MCF 10A (cell line): ENCODE measurements at regions not wholly inside any gene's neighbourhood (a gene's known extent, or its start where the extent isn't known, plus 50 kb on each side); places are given as distances from the start of the nearest gene placed in this dataset.
A peak's percentile ranks its signal among the peaks of the same experiment; 100 is the strongest.
"Not testable (repeated sequence)": the region's sequence is repeated elsewhere in the genome, so short reads cannot be mapped to it uniquely, and the experiment has no call there.

Source experiments
- BruUV-seq: library from RNA; stranded (reverse); fragments of 400-500 nt; replicated peaks from 2 replicates; lab custom pipeline; 2021; lab: Mats Ljungman, UMichigan
- CTCF ChIA-PET: fragments of 300-600 bp; sonication (Branson Sonifier 250); formaldehyde crosslinking; extraction: SDS; loops from one replicate; lab custom pipeline; 2021; ENCODE audit warnings: antibody characterized with exemption, inconsistent platforms; lab: Yijun Ruan, JAX
- POLR2A ChIA-PET: fragments of 300-600, 350-650 bp; sonication (Branson Sonifier 250); formaldehyde crosslinking; extraction: SDS; loops from one replicate; lab custom pipeline; 2020; ENCODE audit warnings: antibody characterized with exemption, inconsistent platforms; lab: Yijun Ruan, JAX
- DNase-seq: peaks from one replicate; pipeline ENCODE4 v3.0.0-alpha.2; 2018; ENCODE audit not compliant: unreplicated experiment
- H3K27ac Mint-ChIP-seq: one replicate; pipeline ENCODE4 v1.8.0; 2022; ENCODE audit warnings: mild to moderate bottlenecking, low read depth, mixed read lengths; ENCODE audit not compliant: unreplicated experiment
- H3K27me3 Mint-ChIP-seq: one replicate; pipeline ENCODE4 v1.8.0; 2022; ENCODE audit warnings: mixed read lengths; ENCODE audit not compliant: insufficient read depth, unreplicated experiment
- H3K36me3 Mint-ChIP-seq: one replicate; pipeline ENCODE4 v1.8.0; 2022; ENCODE audit warnings: mild to moderate bottlenecking, moderate library complexity, mixed read lengths; ENCODE audit not compliant: insufficient read depth, unreplicated experiment
- H3K4me1 Mint-ChIP-seq: one replicate; pipeline ENCODE4 v1.8.0; 2022; ENCODE audit warnings: mixed read lengths; ENCODE audit not compliant: insufficient read depth, unreplicated experiment
- H3K4me3 Mint-ChIP-seq: one replicate; pipeline ENCODE4 v1.8.0; 2022; ENCODE audit warnings: mild to moderate bottlenecking, moderate library complexity, mixed read lengths; ENCODE audit not compliant: unreplicated experiment
- H3K9me3 Mint-ChIP-seq: one replicate; pipeline ENCODE4 v1.8.0; 2022; ENCODE audit warnings: mixed read lengths; ENCODE audit not compliant: unreplicated experiment
- intact Hi-C: fragments of 100-400 bp; cut with micrococcal nuclease; formaldehyde crosslinking; loops from 2 replicates; pipeline ENCODE4 v1.14.1; 2022
- TF ChIP-seq, protein P1 (sequence below): fragments of 200-600 bp; IDR thresholded peaks from one replicate; pipeline ENCODE4 v1.8.0; 2022; ENCODE audit warnings: antibody characterized with exemption, mild to moderate bottlenecking; ENCODE audit not compliant: unreplicated experiment

DNA sequence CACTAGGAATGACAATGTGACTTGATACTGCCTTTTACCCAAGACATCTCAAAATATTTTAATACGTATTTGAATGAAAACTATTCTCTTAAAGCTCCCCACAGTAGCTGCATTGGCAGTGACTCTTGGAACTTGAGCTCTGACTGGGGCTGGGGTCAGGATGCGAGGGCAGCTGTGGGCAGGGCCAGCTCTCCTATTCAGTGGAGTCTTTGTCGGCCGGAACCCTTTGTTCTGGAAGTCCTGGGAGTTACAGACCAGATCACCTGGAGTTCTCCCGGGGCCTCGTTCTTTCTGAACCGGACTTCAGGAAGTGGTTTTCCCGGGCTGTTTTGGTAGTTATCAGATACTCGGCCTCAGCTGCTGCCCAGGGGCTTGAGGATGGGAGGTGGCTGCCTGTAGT lies 84.9 kb downstream of the NPIPB11 start:
- Mint-ChIP-seq H3K4me1 (no peaks in the 10 kb centered on the region), H3K9me3 (no peaks in the 10 kb centered on the region), H3K27ac (no peak overlapping the region), H3K27me3 (peaks cover 12% of the 10 kb centered on the region), H3K36me3 (no peaks in the 10 kb centered on the region), H3K4me3 (no peak overlapping the region)
- ChIA-PET POLR2A (no interaction called here), CTCF (no interaction called here)
- intact Hi-C loops = no loop called here
- TF ChIP-seq, protein P1, sequence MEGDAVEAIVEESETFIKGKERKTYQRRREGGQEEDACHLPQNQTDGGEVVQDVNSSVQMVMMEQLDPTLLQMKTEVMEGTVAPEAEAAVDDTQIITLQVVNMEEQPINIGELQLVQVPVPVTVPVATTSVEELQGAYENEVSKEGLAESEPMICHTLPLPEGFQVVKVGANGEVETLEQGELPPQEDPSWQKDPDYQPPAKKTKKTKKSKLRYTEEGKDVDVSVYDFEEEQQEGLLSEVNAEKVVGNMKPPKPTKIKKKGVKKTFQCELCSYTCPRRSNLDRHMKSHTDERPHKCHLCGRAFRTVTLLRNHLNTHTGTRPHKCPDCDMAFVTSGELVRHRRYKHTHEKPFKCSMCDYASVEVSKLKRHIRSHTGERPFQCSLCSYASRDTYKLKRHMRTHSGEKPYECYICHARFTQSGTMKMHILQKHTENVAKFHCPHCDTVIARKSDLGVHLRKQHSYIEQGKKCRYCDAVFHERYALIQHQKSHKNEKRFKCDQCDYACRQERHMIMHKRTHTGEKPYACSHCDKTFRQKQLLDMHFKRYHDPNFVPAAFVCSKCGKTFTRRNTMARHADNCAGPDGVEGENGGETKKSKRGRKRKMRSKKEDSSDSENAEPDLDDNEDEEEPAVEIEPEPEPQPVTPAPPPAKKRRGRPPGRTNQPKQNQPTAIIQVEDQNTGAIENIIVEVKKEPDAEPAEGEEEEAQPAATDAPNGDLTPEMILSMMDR = no peak
- DNase-seq = no peak
- BruUV-seq = no TSS peak

DNA sequence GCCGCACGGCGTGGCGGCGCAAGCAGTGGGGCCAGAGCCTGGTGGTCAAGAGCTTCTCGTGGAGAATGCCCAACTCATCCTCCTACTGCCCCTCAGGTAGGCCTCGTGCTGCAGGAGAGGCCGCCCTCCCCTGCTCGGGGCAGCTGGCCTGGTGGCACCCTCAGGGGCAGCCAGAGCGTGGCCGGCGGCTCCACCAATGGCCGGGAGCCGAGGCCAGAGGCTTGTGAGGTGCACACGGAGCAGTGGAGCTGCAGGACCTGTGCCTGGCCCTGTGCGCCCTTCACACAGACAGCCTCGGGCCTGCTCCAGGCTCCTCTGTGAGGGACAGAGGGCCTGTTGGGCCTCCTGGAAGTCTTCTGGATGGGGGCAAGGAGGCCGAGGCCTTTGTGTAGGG lies 85.5 kb downstream of the NPIPB11 start:
- Mint-ChIP-seq H3K27me3 (peaks cover 12% of the 10 kb centered on the region), H3K9me3 (no peaks in the 10 kb centered on the region), H3K36me3 (no peaks in the 10 kb centered on the region), H3K4me3 (no peak overlapping the region), H3K4me1 (no peaks in the 10 kb centered on the region), H3K27ac (no peak overlapping the region)
- no TSS peak for BruUV-seq
- ChIA-PET CTCF (no interaction called here), POLR2A (no interaction called here)
- TF ChIP-seq, protein P1 = no peak
- no peak for DNase-seq
- intact Hi-C loops = no loop called here

DNA sequence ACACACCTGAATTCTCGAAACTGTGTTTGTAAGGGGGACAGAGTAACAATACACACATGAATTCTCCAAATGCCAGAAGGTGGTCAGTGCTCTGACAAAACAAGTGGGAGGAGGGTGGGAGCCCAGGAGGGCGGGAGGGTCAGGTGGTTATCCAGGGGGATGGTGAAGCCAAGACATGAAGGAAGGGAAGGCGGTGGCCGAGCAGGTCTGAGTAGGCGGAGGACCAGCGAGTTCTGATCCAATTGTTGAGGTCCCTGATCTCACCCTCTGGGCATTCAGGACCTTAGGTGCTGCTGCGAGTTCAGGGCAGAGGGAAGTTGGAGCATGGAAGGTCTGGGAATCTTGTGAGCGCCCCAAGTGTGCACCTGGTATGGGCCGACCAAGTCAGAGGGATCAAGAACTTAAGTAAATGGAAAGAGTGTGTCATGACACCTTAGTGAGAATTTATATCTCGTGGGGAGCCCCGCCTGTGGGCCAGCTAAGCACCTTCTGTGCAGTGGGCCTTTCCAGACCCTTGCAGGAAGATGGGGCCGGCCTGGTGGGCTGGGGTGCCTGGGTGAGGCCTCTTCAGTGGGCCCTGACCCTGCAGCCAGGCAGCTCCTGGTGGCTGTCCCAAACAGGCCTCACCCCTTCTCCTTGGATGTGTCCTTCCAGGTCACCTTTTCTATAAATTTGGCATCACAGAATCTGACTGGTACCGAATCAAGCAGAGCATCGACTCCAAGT lies 86.1 kb downstream of the NPIPB11 start:
- Mint-ChIP-seq H3K4me3 (no peak overlapping the region), H3K4me1 (no peaks in the 10 kb centered on the region), H3K27ac (no peak overlapping the region), H3K27me3 (peaks cover 12% of the 10 kb centered on the region), H3K9me3 (no peaks in the 10 kb centered on the region), H3K36me3 (no peaks in the 10 kb centered on the region)
- ChIA-PET CTCF (no interaction called here), POLR2A (no interaction called here)
- intact Hi-C loops = no loop called here
- TF ChIP-seq, protein P1 = no peak
- BruUV-seq = no TSS peak
- no peak for DNase-seq

DNA sequence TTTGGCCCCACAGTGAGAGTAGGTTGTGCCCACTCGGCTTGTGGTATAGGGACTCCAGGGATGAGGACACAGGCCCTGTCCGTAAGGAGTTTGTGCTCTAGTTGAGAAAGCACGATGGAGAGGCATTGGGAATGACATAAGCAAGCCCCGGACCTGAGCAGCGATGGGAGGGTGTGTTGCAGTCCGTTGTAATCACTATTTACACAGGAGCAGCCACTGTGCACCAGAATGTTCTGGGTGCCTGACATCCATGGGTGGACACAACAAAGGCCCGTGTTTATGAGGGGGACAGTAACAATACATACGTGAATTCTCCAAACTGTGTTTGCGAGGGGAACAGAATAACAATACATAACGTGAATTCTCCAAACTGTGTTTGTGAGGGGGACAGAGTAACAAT lies 86.8 kb downstream of the NPIPB11 start:
- H3K9me3 Mint-ChIP-seq = no peaks in the 10 kb centered on the region
- H3K27ac Mint-ChIP-seq = no peak overlapping the region
- peaks cover 12% of the 10 kb centered on the region for H3K27me3 Mint-ChIP-seq
- DNase-seq = no peak
- POLR2A ChIA-PET = no interaction called here
- no TSS peak for BruUV-seq
- H3K4me1 Mint-ChIP-seq = no peaks in the 10 kb centered on the region
- H3K36me3 Mint-ChIP-seq = no peaks in the 10 kb centered on the region
- TF ChIP-seq, protein P1 = no peak
- CTCF ChIA-PET = no interaction called here
- no peak overlapping the region for H3K4me3 Mint-ChIP-seq
- intact Hi-C loops = loop anchor here (5.0 kb wide), 1 partner anchor 92 kb away; no protein-coding TSS in a partner anchor

DNA sequence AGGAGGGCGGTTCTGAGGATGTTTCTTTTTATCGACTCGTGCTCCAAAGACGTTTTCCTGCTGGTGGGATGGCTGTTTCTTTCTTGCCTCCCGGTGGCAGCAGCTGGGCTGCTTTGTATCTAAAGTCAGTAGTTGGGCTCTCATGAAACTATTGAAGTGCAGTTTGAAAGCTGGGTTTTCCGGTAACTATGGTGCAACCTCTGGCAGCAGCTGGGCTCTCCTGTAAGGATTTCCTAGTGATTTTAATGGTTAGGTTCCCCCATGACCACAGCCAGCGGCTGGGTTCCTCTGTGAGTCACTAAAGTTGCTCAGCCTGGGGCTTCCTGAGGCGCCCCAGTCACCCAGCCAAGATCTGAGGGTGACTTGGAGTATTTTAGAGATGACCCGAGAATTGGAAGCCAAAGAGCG lies 87.9 kb downstream of the NPIPB11 start:
- H3K27me3 Mint-ChIP-seq, H3K27ac Mint-ChIP-seq, H3K9me3 Mint-ChIP-seq, POLR2A ChIA-PET, BruUV-seq, H3K36me3 Mint-ChIP-seq, H3K4me1 Mint-ChIP-seq, H3K4me3 Mint-ChIP-seq: not testable (repeated sequence)
- intact Hi-C loops = loop anchor here (5.0 kb wide), 1 partner anchor 91 kb away; no protein-coding TSS in a partner anchor
- CTCF ChIA-PET = interaction anchor here (0.6 kb wide), 1 partner anchor 502 kb away, joined by 3 read pairs; the partner anchor contains the start of gene MVP
- peak; percentile 45 for DNase-seq
